Right lobe of liver (tissue), 4 donors: ENCODE measurements at regions not wholly inside any gene's neighbourhood (a gene's known extent, or its start where the extent isn't known, plus 50 kb on each side); places are given as distances from the start of the nearest gene placed in this dataset.

Source experiments
- POLR2A ChIP-seq: fragments of 450-650 bp; IDR thresholded peaks from one replicate; pipeline ENCODE4 v1.6.1; 2017; ENCODE audit warnings: antibody characterized with exemption, mild to moderate bottlenecking
- TF ChIP-seq, protein P1 (sequence below), 4 donors: fragments of 200-600 bp in 3 of 4; fragments of 450-650 bp in 1 of 4; IDR thresholded peaks; one replicate each; pipeline versions ENCODE4 v1.5.1 to v1.8.0; 2016 to 2022; ENCODE audit warnings: antibody characterized with exemption in 4 of 4, mild to moderate bottlenecking in 2 of 4
- donor health status: DM: no; HTN: no; CAD: no.
- donor health status: DM: no; HTN: no; CAD: no.
- donor health status: DM: no; HTN: yes; CAD: no.

DNA sequence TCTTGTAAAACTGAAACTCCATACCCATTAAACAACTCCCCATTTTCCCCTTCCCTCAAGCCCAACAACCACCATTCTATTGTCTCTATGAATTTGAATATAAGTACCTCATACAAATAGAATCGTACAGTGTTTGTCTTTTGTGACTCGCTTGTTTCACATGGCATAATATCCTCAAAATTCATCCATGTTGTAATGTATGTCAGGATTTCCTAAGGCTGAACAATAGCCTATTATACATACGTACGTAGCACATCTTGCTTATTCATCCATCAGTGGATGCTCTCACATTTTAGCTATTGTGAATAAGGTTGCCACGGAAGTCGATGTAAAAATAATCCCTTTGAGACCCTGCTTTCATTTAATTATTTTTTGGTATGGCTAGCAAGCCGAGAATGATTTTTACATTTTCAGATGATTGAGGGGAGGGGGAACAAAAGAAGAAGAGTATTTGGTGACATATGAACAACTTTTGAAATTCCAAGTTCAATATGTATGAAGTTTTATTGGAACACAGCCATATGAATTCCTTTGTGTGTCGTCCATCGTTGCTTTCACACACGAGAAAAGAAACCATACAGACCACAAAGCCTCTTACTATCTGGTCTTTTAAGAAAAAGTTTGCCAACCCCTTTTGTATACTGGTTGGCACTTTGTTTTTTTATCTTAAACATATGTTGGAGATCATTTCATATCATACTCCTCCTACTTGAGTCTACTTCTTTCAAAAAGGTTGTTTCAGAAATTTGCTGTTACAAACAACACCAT is 371.2 kb downstream of the NPIPA8 start:
- TF ChIP-seq, protein P1, sequence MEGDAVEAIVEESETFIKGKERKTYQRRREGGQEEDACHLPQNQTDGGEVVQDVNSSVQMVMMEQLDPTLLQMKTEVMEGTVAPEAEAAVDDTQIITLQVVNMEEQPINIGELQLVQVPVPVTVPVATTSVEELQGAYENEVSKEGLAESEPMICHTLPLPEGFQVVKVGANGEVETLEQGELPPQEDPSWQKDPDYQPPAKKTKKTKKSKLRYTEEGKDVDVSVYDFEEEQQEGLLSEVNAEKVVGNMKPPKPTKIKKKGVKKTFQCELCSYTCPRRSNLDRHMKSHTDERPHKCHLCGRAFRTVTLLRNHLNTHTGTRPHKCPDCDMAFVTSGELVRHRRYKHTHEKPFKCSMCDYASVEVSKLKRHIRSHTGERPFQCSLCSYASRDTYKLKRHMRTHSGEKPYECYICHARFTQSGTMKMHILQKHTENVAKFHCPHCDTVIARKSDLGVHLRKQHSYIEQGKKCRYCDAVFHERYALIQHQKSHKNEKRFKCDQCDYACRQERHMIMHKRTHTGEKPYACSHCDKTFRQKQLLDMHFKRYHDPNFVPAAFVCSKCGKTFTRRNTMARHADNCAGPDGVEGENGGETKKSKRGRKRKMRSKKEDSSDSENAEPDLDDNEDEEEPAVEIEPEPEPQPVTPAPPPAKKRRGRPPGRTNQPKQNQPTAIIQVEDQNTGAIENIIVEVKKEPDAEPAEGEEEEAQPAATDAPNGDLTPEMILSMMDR (IDR thresholded peaks at IDR 0.05), result no peak
- no peak for TF ChIP-seq POLR2A
